ENCODE measurements at regions not wholly inside any gene's neighbourhood (a gene's known extent, or its start where the extent isn't known, plus 50 kb on each side); places are given as distances from the start of the nearest gene placed in this dataset.
"Not testable (repeated sequence)": the region's sequence is repeated elsewhere in the genome, so short reads cannot be mapped to it uniquely, and the experiment has no call there.

GRCh38 chr1:60678802-60679201, 403.6 kb upstream of the NFIA start:
- Mint-ChIP-seq H3K27me3 (no peaks in the 10 kb centered on the region), H3K27ac (no peak overlapping the region), H3K4me3 (no peak overlapping the region), H3K4me1 (ENCODE audit: low read depth) (no peaks in the 10 kb centered on the region), H3K9me3 (ENCODE audit: low read depth) (no peaks in the 10 kb centered on the region), H3K36me3 (no peaks in the 10 kb centered on the region)

DNA sequence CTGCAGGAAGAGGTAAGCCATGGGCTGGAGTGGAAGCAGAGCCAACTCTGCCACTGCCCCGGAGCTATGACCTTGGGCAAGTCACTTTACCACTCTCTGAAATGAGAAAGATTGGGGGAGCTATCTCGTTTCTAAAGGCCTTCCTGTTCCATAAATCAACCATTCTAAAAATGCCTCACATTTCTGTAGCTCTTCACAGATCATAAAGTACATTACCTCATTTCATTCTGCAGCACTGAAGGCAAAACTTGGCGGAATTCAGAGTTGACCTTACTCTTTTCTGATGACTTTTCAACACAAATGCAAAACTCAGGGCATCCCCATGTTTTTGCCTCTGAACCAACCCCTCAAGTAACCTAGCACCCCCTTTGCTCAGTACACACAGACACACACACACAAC, 404.0 kb upstream of the NFIA start:
- Mint-ChIP-seq H3K4me1 (ENCODE audit: low read depth) (no peaks in the 10 kb centered on the region), H3K36me3 (no peaks in the 10 kb centered on the region), H3K9me3 (ENCODE audit: low read depth) (no peaks in the 10 kb centered on the region), H3K27me3 (no peaks in the 10 kb centered on the region), H3K27ac (no peak overlapping the region), H3K4me3 (no peak overlapping the region)

DNA sequence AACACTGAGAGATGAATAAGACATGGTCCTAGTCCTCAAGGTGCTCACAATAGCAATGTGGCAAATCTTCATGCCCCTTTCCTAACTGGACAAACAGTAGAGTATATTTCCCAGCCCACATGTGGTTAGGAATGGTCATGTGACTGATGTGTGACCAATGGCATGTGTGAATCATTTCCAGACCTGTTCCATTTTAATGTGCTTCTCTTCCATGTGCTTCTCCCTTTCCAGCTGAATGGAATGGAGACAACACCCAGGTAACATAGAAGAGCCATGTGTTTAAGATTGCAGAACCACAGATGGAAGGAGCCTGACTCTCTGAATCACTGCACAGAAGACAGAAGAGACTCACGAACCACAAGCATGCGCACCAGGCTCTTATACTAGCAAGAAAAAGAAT, 409.9 kb upstream of the NFIA start:
- no peaks in the 10 kb centered on the region for H3K27me3 Mint-ChIP-seq

GRCh38 chr1:60670302-60670701, 412.1 kb upstream of the NFIA start:
- no peaks in the 10 kb centered on the region for H3K9me3 Mint-ChIP-seq (ENCODE audit: low read depth)
- H3K4me3 Mint-ChIP-seq = no peak overlapping the region
- H3K27me3 Mint-ChIP-seq = no peaks in the 10 kb centered on the region
- no peak overlapping the region for H3K27ac Mint-ChIP-seq
- H3K4me1 Mint-ChIP-seq (ENCODE audit: low read depth) = no peaks in the 10 kb centered on the region
- no peaks in the 10 kb centered on the region for H3K36me3 Mint-ChIP-seq

More for the DNA sequence above, 409.9 kb upstream of the NFIA start:
- Mint-ChIP-seq H3K4me3 (no peak overlapping the region), H3K4me1 (ENCODE audit: low read depth) (no peaks in the 10 kb centered on the region), H3K36me3 (no peaks in the 10 kb centered on the region), H3K27ac (no peak overlapping the region), H3K9me3 (ENCODE audit: low read depth) (no peaks in the 10 kb centered on the region)

DNA sequence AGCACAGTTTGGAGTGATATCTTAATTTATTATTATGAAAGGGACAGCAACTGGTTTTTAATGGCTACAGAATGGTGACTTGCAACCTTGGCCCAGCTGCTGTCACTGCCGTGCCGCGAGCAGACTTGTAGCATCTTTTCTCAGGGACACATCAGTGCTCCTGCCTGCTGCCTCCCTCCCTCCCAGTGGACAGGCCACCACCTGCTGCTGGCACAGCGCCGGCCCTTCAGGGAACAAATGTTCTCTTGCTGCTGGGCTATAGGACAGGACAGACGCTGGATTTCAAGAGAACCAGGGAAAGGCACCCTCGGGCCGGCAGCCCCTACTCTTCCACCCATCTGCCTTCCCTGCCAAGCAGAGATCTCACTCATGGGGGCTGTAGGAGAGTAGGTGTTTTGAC, 413.8 kb upstream of the NFIA start:
- H3K9me3 Mint-ChIP-seq (ENCODE audit: low read depth) = no peaks in the 10 kb centered on the region
- H3K4me3 Mint-ChIP-seq = no peak overlapping the region
- peaks cover 1% of the 10 kb centered on the region for H3K27me3 Mint-ChIP-seq
- no peak overlapping the region for H3K27ac Mint-ChIP-seq
- no peaks in the 10 kb centered on the region for H3K4me1 Mint-ChIP-seq (ENCODE audit: low read depth)
- H3K36me3 Mint-ChIP-seq = no peaks in the 10 kb centered on the region

- no peak overlapping the region for H3K4me3 Mint-ChIP-seq
- H3K36me3 Mint-ChIP-seq = no peaks in the 10 kb centered on the region
- peaks cover 1% of the 10 kb centered on the region for H3K27me3 Mint-ChIP-seq
- no peaks in the 10 kb centered on the region for H3K9me3 Mint-ChIP-seq (ENCODE audit: low read depth)
- no peak overlapping the region for H3K27ac Mint-ChIP-seq
- H3K4me1 Mint-ChIP-seq (ENCODE audit: low read depth) = no peaks in the 10 kb centered on the region
Observed at GRCh38 chr1:60665311-60665710, 417.1 kb upstream of the NFIA start.

DNA sequence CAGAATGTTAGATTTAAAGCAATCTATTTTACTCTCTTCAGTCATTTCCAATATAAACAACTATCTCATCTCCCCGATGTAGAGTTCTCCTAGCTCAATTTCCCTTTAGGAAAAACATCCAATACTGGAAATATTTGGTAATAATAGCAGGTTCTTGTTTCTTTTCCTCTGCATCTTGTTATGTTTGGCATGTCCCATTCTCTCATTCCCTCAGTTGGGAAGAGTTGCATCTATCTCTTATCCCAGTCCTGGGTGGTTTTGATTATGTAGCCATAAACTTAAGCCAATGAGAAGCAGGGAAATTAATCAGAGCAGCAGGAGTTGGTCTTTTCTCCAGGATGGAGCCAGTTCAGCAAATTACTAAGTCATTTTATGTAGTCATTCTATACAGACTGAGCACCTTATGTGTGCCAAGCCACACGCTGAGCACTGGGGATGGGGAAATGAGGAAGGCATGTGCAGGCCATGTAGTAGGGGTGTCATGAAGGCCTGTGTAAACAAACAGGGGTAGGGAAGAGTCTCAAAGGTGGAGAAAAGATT, 418.2 kb upstream of the NFIA start:
- no peaks in the 10 kb centered on the region for H3K4me1 Mint-ChIP-seq (ENCODE audit: low read depth)
- H3K9me3 Mint-ChIP-seq (ENCODE audit: low read depth) = no peaks in the 10 kb centered on the region
- no peak overlapping the region for H3K4me3 Mint-ChIP-seq
- H3K27me3 Mint-ChIP-seq = peaks cover 1% of the 10 kb centered on the region
- no peak overlapping the region for H3K27ac Mint-ChIP-seq
- H3K36me3 Mint-ChIP-seq = no peaks in the 10 kb centered on the region

GRCh38 chr1:60662486-60663044, 419.8 kb upstream of the NFIA start:
- no peaks in the 10 kb centered on the region for H3K4me1 Mint-ChIP-seq (ENCODE audit: low read depth)
- H3K27me3 Mint-ChIP-seq = peaks cover 1% of the 10 kb centered on the region
- H3K27ac Mint-ChIP-seq = no peak overlapping the region
- H3K36me3 Mint-ChIP-seq = no peaks in the 10 kb centered on the region
- H3K9me3 Mint-ChIP-seq (ENCODE audit: low read depth) = no peaks in the 10 kb centered on the region
- no peak overlapping the region for H3K4me3 Mint-ChIP-seq

DNA sequence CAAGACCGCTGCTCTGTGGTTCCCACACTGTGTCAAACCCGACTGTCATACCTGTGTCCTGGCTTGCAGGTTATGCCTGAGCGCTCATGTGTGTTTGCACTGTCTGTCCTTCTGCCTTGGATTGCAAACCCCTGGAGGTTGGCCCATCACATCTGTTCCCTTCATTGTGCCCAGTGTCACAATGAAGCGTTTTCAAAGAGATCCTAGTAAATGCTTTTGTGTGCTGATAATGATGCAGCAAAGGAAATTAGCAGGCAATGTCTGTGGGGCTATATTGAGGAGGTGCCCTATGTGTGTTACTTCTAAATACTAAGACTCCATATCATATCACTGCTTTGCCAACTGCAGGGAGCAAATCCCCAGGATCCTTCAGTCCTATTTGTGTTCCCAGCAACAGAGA, 424.4 kb upstream of the NFIA start:
- no peak overlapping the region for H3K4me3 Mint-ChIP-seq
- H3K36me3 Mint-ChIP-seq = no peaks in the 10 kb centered on the region
- H3K27ac Mint-ChIP-seq = no peak overlapping the region
- H3K4me1 Mint-ChIP-seq (ENCODE audit: low read depth) = no peaks in the 10 kb centered on the region
- H3K9me3 Mint-ChIP-seq (ENCODE audit: low read depth) = peaks cover 5% of the 10 kb centered on the region
- no peaks in the 10 kb centered on the region for H3K27me3 Mint-ChIP-seq

DNA sequence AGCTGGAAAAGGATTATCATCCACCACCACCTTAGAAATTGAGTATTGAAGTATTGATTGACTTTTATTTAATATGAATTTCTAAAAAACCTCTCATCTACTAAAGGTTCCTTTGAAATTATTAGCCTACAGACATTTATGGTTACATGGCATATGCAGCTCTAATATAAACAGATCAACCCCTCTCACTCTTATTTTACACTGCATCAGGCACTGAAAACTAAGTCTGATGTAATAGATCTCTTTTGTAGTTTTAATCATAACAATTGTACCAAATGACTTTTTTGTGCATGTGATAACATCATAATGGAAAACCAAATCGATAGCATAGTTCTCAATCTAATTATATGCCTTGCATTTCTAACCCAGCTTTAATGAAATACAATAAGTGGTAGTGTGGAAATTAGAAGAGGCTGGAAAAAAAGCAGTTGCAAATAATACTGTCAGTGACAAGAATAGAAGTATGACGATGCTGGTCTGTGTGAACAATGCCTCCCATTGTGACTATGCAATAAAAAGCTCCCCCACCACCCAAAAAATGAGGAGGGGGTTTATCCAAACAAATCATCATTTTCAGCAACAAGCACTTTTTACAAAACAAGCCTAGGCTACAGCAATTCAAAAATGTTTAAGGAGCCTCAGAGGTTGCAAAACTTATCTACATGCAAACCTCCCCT, 426.5 kb upstream of the NFIA start:
- no peaks in the 10 kb centered on the region for H3K36me3 Mint-ChIP-seq
- no peaks in the 10 kb centered on the region for H3K27me3 Mint-ChIP-seq
- H3K9me3 Mint-ChIP-seq (ENCODE audit: low read depth) = peaks cover 11% of the 10 kb centered on the region
- H3K27ac Mint-ChIP-seq = no peak overlapping the region
- H3K4me1 Mint-ChIP-seq (ENCODE audit: low read depth) = no peaks in the 10 kb centered on the region
- H3K4me3 Mint-ChIP-seq = no peak overlapping the region

DNA sequence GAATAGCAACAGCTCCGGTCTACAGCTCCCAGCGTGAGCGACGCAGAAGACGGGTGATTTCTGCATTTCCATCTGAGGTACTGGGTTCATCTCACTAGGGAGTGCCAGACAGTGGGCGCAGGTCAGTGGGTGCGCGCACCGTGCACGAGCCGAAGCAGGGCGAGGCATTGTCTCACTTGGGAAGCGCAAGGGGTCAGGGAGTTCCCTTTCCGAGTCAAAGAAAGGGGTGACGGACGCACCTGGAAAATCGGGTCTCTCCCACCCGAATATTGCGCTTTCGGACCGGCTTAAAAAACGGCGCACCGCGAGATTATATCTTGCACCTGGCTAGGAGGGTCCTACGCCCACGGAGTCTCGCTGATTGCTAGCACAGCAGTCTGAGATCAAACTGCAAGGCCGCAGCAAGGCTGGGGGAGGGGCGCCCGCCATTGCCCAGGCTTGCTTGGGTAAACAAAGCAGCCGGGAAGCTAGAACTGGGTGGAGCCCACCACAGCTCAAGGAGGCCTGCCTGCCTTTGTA, 442.3 kb upstream of the NFIA start:
- H3K4me3 Mint-ChIP-seq; H3K27ac Mint-ChIP-seq; H3K4me1 Mint-ChIP-seq (ENCODE audit: low read depth); H3K27me3 Mint-ChIP-seq; H3K9me3 Mint-ChIP-seq (ENCODE audit: low read depth); H3K36me3 Mint-ChIP-seq: not testable (repeated sequence)

DNA sequence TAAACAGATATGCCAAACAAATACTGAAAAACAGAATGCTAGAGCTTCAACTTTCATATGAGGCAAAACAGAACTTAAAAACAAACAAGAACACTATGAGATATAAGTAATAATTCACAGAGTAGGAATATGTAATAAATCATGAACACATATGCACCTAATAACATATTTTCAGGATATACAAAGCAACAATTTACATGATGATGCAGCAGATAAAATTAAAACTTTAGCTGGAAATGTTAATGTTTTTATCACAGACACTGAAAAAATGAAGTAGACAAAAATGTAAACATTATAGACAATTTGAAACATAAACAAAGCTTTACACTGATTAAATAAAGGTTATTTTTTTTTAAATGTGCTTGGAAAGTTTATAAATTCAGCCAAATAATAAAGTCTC, 443.1 kb upstream of the NFIA start:
- no peaks in the 10 kb centered on the region for H3K9me3 Mint-ChIP-seq (ENCODE audit: low read depth)
- no peaks in the 10 kb centered on the region for H3K4me1 Mint-ChIP-seq (ENCODE audit: low read depth)
- H3K27me3 Mint-ChIP-seq = peaks cover 2% of the 10 kb centered on the region
- no peak overlapping the region for H3K27ac Mint-ChIP-seq
- no peak overlapping the region for H3K4me3 Mint-ChIP-seq
- H3K36me3 Mint-ChIP-seq = no peaks in the 10 kb centered on the region

DNA sequence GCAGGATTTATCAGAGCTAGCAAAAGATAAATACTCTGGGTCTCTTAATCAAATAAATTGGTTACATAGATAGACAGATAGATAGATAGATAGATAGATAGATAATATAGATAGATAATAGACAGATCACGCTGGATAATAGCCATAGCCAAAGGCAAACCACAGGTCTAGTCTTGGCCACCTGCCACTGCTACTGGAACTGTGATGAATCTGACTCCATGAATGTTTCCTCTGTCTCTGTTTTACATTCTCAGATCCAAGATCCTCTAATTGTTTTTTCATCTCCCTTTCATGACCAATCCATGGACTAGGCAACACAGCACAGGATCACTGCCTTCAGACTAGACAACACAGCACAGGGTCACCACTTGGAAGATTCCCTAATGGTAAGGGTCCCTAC, 444.7 kb upstream of the NFIA start:
- H3K4me3 Mint-ChIP-seq = no peak overlapping the region
- H3K27me3 Mint-ChIP-seq = peaks cover 2% of the 10 kb centered on the region
- H3K9me3 Mint-ChIP-seq (ENCODE audit: low read depth) = no peaks in the 10 kb centered on the region
- no peak overlapping the region for H3K27ac Mint-ChIP-seq
- no peaks in the 10 kb centered on the region for H3K36me3 Mint-ChIP-seq
- no peaks in the 10 kb centered on the region for H3K4me1 Mint-ChIP-seq (ENCODE audit: low read depth)

- H3K27ac Mint-ChIP-seq = no peak overlapping the region
- H3K9me3 Mint-ChIP-seq (ENCODE audit: low read depth) = no peaks in the 10 kb centered on the region
- H3K4me1 Mint-ChIP-seq (ENCODE audit: low read depth) = no peaks in the 10 kb centered on the region
- H3K4me3 Mint-ChIP-seq = no peak overlapping the region
- H3K36me3 Mint-ChIP-seq = no peaks in the 10 kb centered on the region
- peaks cover 4% of the 10 kb centered on the region for H3K27me3 Mint-ChIP-seq
Observed at GRCh38 chr1:60636946-60637345, 445.4 kb upstream of the NFIA start.

- Mint-ChIP-seq H3K9me3 (ENCODE audit: low read depth) (no peaks in the 10 kb centered on the region), H3K4me3 (no peak overlapping the region), H3K4me1 (ENCODE audit: low read depth) (no peaks in the 10 kb centered on the region), H3K27ac (no peak overlapping the region), H3K36me3 (no peaks in the 10 kb centered on the region), H3K27me3 (peaks cover 4% of the 10 kb centered on the region)
Observed at GRCh38 chr1:60634106-60634505, 448.3 kb upstream of the NFIA start.

GRCh38 chr1:60622486-60622885, 459.9 kb upstream of the NFIA start:
- no peaks in the 10 kb centered on the region for H3K36me3 Mint-ChIP-seq
- H3K4me3 Mint-ChIP-seq = no peak overlapping the region
- H3K27ac Mint-ChIP-seq = no peak overlapping the region
- H3K4me1 Mint-ChIP-seq (ENCODE audit: low read depth) = no peaks in the 10 kb centered on the region
- no peaks in the 10 kb centered on the region for H3K9me3 Mint-ChIP-seq (ENCODE audit: low read depth)
- H3K27me3 Mint-ChIP-seq = peaks cover 12% of the 10 kb centered on the region

Measured in activated naive CD8-positive, alpha-beta T cell (primary cell).